Epidermal melanocyte (primary cell): ENCODE measurements at regions not wholly inside any gene's neighbourhood (a gene's known extent, or its start where the extent isn't known, plus 50 kb on each side); places are given as distances from the start of the nearest gene placed in this dataset.
"Not testable (repeated sequence)": the region's sequence is repeated elsewhere in the genome, so short reads cannot be mapped to it uniquely, and the experiment has no call there.

Source experiments
- DNase-seq: peaks from one replicate; pipeline ENCODE4 v3.0.0; 2011; ENCODE audit warnings: low spot score; ENCODE audit not compliant: insufficient read length

- no peak for DNase-seq
These were observed 677.4 kb upstream of the HS6ST1 start for GRCh38 chr2:128996078-128996477.

GRCh38 chr2:128997166-128997866 lies 678.6 kb upstream of the HS6ST1 start:
- DNase-seq = no peak

- DNase-seq = no peak
These were observed 683.3 kb upstream of the HS6ST1 start for GRCh38 chr2:129001926-129002325.

GRCh38 chr2:129002751-129003150 lies 684.1 kb upstream of the HS6ST1 start:
- no peak for DNase-seq

- no peak for DNase-seq
These were observed 685.8 kb upstream of the HS6ST1 start for GRCh38 chr2:129004485-129004884.

- no peak for DNase-seq
These were observed 686.3 kb upstream of the HS6ST1 start for GRCh38 chr2:129004940-129005490.

- DNase-seq = no peak
These were observed 687.6 kb upstream of the HS6ST1 start for GRCh38 chr2:129006135-129006886.

GRCh38 chr2:129006901-129007300 lies 688.2 kb upstream of the HS6ST1 start:
- no peak for DNase-seq

- no peak for DNase-seq
These were observed 689.6 kb upstream of the HS6ST1 start for GRCh38 chr2:129008055-129008880.

GRCh38 chr2:129008881-129009554 lies 690.4 kb upstream of the HS6ST1 start:
- no peak for DNase-seq

- DNase-seq = no peak
These were observed 691.0 kb upstream of the HS6ST1 start for GRCh38 chr2:129009555-129010146.

GRCh38 chr2:129010262-129010661 lies 691.6 kb upstream of the HS6ST1 start:
- DNase-seq = no peak

GRCh38 chr2:129011466-129012061 lies 692.9 kb upstream of the HS6ST1 start:
- DNase-seq = no peak

- DNase-seq = no peak
These were observed 695.8 kb upstream of the HS6ST1 start for GRCh38 chr2:129014432-129014831.

GRCh38 chr2:129015397-129016285 lies 697.0 kb upstream of the HS6ST1 start:
- DNase-seq = no peak

- no peak for DNase-seq
These were observed 698.3 kb upstream of the HS6ST1 start for GRCh38 chr2:129016972-129017371.

GRCh38 chr2:129024796-129025195 lies 706.1 kb upstream of the HS6ST1 start:
- DNase-seq = no peak

- DNase-seq = no peak
These were observed 717.3 kb upstream of the HS6ST1 start for GRCh38 chr2:129035992-129036391.

GRCh38 chr2:129043677-129044076 lies 725.0 kb upstream of the HS6ST1 start:
- DNase-seq = not testable (repeated sequence)
